GM12878 (cell line): ENCODE measurements at regions not wholly inside any gene's neighbourhood (a gene's known extent, or its start where the extent isn't known, plus 50 kb on each side); places are given as distances from the start of the nearest gene placed in this dataset.

Source experiments
- CTCF ChIP-seq, 3 experiments: IDR thresholded peaks in 2 of 3; conservative IDR thresholded peaks in 1 of 3; 2 replicates each; pipeline ENCODE4 v1.5.1; 2011; ENCODE audit warnings: low read depth in 3 of 3, low read length in 3 of 3, mild to moderate bottlenecking in 3 of 3, control low read depth in 2 of 3, moderate library complexity in 2 of 3, inconsistent platforms in 1 of 3, mixed read lengths in 1 of 3; ENCODE audit not compliant: control insufficient read depth in 2 of 3, insufficient read depth in 1 of 3; ENCODE audit errors: extremely low read depth in 1 of 3
- POLR2A ChIP-seq: IDR thresholded peaks from 2 replicates; pipeline ENCODE4 v1.6.1; 2011; ENCODE audit warnings: low read depth, mild to moderate bottlenecking, low read length
- SMARCA5 ChIP-seq: fragments of 450-650 bp; IDR thresholded peaks from 2 replicates; pipeline ENCODE4 v1.6.1; 2017; ENCODE audit warnings: mild to moderate bottlenecking

DNA sequence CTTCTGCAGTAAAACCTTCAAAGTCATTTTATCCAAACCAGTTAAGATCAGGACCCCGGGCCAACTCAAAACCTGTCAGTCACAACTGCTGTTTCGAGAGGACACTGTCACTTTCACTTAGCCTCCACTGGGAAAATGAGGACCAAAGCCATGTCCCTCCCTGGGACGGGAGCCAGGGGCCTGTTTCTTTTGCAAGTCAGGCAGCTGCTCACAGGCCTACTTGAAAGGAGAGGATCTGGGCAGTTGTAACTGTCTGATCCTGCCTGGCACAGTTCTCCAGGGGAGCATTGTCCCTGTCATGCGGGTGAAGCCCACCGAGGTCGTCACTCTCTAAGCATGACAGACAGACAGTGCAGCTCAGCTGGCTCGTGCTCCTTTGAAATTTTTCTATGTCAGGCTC is 276.2 kb downstream of the NPIPA8 start:
- TF ChIP-seq POLR2A = no peak
- no peak for TF ChIP-seq CTCF (IDR thresholded peaks at IDR 0.05 in 2 of 3, conservative IDR thresholded peaks at IDR 0.05 in 1 of 3; ENCODE audit: control insufficient read depth in 2 of 3, extremely low read depth in 1 of 3, insufficient read depth in 1 of 3, low read depth in 3 of 3, low read length in 3 of 3)
- no peak for TF ChIP-seq SMARCA5
